GM18502 (cell line): ENCODE measurements at regions not wholly inside any gene's neighbourhood (a gene's known extent, or its start where the extent isn't known, plus 50 kb on each side); places are given as distances from the start of the nearest gene placed in this dataset.

ENCODE experiments used
- ATAC-seq: cut with Tn5 transposase; IDR thresholded peaks from one replicate; pipeline ENCODE4 v1.9.1; 2021; ENCODE audit warnings: mild to moderate bottlenecking; ENCODE audit not compliant: unreplicated experiment, poor library complexity

DNA sequence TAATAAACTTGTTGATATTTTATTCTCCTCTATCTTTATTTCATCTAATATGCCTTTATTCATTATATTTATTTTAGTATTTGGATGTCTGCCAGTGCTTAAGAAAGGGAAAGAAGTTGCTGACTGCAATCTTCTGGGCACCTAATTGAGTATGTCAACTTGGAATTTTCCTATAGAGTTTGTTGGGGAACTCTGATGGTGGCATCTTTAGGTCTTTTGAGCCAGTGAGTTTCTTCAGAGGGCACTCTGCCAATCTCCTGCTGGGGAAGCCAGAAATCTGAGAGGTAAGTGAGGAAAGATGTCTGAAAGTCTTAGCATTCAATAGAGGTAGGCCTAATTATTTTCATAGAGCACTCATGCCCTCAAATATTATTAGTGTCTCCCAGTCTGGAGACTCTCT, 475.0 kb downstream of the GABRG1 start:
- no peak for ATAC-seq

GRCh38 chr4:45647823-45648222, 476.0 kb downstream of the GABRG1 start:
- no peak for ATAC-seq

DNA sequence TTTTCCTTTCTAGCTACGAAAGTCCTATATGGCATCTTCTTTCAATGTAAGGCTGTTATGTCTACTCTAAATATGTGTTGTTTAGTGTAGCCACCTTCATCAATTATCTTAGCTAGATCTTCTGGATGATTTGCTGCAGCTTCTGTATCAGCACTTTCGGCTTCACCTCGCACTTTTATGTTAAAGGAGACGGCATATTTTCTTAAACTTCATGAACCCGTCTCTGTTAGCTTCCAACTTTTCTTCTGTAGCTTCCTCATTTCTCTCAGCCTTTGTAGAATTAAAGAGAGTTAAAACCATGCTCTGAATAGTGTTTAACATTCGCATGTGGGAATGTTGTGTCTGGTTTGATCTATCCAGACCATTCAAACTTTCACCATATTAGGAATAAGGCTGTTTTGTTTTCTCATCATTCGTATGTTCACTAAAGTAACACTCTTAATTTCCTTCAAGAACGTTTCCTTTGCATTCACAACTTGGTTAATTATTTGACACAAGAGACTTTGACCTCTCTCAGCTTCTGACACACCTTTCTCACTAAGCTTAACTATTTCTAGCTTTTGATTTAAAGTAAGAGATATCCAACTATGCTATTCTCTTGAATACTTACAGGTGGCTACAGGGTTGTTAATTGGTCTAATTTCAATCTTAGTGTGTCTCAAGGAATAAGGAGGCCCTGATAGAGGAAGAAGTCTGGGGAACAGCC, 476.8 kb downstream of the GABRG1 start:
- no peak for ATAC-seq

DNA sequence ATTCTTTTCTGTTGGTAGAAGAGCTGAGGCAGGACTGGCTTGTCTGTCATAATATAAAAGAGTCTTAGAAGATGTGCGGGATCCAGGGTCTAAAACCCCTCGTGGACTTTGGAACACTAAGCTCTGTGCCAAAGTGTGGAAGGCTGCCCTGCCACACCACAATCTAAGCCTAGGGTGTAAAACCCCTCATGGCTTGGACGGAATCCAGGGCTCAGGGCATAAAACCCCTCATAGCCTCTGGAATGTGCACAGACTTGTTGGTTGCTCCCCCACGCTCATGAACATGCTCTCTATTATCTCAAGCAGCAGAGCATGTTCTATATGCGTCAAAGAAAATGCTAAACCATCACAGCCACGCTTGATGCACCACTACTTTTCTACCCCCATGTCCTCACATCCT, 483.6 kb downstream of the GABRG1 start:
- no peak for ATAC-seq

DNA sequence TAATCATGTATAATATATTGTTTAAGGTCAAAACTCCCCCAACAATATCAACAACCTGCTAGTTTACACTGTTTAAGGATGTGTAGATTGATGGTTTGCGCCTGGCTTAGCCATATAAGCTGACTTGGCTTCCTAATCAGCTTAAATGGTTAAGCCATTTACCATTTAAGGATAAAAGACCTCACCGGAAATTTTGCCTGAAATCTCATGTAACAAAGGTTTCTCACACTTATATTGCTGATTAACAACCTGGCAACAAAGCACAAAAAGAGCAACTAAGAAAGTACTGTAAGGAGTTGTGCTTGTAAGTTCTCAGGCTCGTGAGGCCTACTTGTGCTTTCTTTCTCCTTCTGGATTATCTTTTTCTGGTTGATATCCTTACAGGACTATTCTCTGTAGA, 485.2 kb downstream of the GABRG1 start:
- ATAC-seq: no peak

DNA sequence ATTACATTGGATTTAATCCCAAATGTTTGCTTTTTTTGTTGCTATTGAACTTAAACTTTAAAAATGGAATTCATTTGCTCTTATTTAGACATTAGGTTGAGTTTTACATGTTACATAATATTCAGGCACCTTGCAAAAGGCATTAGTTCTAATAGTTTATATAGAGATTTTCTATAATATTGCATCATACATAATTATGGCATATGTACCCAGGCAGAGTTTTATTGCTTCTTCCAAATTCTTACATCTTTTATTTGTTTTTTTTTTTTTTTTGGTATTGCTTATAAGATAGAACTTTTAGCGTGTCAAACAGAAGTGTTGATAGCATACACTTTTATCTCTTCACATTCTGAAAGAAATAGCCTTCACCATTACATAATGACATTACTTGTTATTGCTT, 487.7 kb downstream of the GABRG1 start:
- ATAC-seq: no peak

DNA sequence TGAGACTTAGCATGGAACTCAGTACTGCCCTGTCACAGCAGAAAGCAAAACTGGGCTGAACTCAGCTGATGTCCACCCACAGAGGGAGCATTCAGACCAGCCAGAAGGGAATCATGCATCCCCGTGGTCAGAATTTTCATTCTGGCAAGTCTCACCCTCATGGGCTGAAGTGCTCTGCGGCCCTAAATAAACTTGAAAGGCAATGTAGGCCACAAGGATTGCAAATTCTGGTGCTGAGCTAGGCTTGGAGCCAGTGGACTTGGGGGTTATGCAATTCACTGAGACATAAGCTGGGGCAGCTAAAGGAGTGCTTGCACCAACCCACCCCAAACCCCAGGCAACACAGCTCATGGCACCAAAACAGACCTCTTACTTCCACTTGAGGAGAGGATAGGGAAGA, 494.1 kb downstream of the GABRG1 start:
- no peak for ATAC-seq

DNA sequence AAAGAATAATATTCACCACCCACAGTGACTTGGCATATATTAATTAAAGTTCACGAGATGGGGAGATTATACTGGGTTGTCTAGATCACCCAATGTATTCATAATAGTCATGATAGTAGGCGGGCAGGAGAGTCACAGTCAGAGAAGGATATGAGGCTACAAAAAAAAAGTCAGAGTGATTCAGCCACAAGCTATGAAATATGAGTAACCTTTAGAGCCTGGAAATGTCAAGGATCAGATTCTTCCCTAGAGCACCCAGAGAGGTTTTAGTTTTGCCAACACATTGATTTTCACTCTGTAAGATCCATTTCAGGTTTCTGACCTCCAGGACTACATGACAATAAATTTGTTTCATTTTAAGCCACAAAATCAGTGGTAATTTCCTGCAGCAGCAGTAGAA, 501.9 kb downstream of the GABRG1 start:
- ATAC-seq: no peak

- no peak for ATAC-seq
Measured at GRCh38 chr4:45620808-45621207, 503.0 kb downstream of the GABRG1 start.

DNA sequence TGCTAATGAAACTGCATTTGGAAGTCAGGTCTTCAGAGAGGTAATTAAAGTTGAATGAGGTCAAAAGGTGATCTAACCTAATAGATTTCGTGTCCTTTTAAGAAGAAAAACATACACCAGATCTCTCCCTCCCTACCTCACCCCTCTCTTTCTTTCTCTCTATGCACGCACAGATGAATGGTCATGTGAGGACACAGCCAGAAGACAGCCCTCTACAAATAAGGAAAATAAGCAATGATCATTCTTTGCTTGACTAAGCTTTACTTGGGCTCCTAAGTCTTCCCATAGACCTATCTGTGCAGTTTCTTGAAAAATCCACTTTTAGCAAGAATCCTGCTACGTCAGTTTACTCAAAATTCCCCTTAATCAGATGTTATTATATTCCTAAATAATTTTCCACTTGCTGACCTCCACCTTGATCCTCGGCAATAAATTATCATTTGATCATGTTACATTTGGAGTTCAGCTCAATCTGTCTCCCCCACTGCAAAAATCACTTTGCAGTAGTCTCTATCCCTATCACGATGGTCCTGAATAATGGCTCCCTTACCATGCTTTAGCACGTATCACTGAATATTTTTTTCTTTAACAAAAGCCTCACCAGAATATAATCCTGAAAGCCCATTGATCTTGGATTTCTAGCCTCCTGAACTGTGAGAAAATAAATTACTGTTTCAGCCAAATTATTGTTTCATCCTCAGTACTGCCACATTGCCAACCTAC, 527.3 kb downstream of the GABRG1 start:
- no peak for ATAC-seq

DNA sequence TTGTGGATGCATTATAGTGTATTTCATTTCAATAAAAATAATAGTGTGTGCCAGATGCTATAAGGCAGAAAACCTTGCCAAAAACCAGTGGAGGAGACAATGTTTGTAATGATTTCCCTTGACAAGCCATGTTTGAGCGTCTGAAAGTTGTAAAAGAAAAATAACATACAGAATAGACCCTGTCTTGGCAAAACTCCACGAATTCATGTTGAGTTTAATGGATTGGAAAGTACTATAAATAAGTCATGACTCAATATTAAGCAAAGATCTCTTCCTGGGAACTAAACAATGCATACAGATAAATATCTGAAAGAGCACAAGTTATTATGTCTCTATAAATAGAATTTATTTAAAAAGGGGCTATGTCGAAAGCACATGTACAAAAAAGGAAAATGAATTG, 543.5 kb downstream of the GABRG1 start:
- ATAC-seq: no peak

- ATAC-seq: no peak
Measured at GRCh38 chr4:45578874-45579273, 545.0 kb downstream of the GABRG1 start.

DNA sequence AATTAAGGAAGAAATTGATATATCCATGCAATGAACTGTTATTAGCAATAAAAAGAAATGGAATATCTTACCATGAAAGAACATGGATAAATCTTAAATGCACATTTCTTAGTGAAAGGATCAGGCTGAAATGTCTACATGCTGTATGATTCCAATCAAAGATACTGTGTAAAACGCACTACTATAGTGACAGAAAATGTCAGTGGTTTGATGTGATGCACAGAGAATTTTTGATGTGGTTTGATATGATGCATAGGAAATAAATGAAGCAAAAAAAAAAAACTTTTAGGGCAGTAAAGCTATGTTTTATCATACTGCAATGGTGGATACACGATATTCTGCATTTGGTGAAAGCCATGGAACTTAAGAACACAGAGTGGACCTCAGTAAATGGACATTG, 547.6 kb downstream of the GABRG1 start:
- no peak for ATAC-seq

DNA sequence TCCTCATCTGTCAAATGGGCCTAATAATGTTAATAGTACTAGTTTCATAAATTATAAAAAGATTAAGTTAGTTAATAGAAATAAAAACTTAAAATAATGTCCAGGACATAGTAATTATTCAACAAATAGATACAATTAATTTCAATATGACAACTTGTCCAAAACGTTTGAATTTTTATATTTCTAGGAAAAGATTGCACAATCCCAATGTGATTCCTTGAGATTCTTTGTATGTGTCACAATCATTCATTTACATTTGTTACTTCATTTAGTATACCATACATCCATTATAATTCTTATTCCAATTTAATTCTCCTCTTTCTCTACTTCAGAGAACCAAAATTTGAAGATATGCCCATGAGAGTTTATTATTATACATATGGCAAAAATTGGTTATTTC, 554.2 kb downstream of the GABRG1 start:
- ATAC-seq: no peak

GRCh38 chr4:45568694-45569093, 555.2 kb downstream of the GABRG1 start:
- ATAC-seq: no peak

- no peak for ATAC-seq
Measured at GRCh38 chr4:45566896-45567603, 556.8 kb downstream of the GABRG1 start.

DNA sequence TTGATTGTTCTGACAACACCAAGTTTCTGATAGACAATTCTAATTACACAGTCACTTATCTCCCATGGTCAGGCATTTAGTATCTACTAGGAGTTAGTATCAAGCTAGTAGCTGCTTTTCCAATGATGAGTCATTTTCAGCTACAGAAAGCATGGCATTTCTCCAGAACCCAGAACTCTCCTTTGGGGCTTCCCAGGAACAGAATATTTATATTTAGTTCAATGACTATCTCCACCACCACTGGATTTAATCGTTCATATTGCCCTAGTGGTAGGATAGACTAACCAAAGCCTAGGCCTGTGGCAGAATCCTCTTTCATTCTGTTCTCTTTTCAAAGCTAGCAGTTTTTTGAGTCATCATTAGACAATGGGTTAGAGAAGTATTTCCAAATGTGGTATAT, 569.4 kb downstream of the GABRG1 start:
- no peak for ATAC-seq

GRCh38 chr4:45550766-45551366, 573.0 kb downstream of the GABRG1 start:
- ATAC-seq: no peak

- no peak for ATAC-seq
Measured at GRCh38 chr4:45539142-45539814, 584.6 kb downstream of the GABRG1 start.

DNA sequence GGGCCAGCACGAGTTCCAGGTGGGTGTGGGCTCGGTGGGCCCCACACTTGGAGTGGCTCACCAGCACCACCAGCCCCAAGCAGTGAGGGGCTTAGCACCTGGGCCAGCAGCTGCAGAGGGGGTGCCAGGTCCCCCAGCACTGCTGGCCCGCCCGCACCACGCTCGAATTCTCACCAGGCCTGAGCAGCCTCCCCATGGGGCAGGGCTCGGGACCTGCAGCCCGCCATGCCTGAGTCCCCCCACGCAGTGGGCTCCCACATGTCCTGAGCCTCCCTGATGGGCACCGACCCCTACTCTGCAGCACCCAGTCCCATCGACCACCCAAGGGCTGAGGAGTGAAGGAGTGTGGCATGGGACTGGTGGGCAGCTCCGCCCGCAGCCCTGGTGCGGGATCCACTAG, 593.4 kb downstream of the GABRG1 start:
- no peak for ATAC-seq

GRCh38 chr4:45527160-45527559, 596.7 kb downstream of the GABRG1 start:
- ATAC-seq: no peak
